SJSA1 (cell line): ENCODE measurements at regions not wholly inside any gene's neighbourhood (a gene's known extent, or its start where the extent isn't known, plus 50 kb on each side); places are given as distances from the start of the nearest gene placed in this dataset.

Source experiments
- DNase-seq, 2 experiments: peaks; one replicate each; pipeline ENCODE4 v3.0.0-alpha.2; 2015 to 2020; ENCODE audit warnings: low spot score in 2 of 2, low read depth in 1 of 2
- H3K27ac ChIP-seq: fragments of 250-450 bp; sonication (Bioruptor Pico); 2 replicates; pipeline ENCODE4 v1.5.1; 2020; ENCODE audit warnings: mild to moderate bottlenecking, moderate library complexity
- H3K27me3 ChIP-seq: fragments of 250-450 bp; sonication (Bioruptor Pico); replicated peaks from 2 replicates; pipeline ENCODE4 v1.5.1; 2020; ENCODE audit warnings: mild to moderate bottlenecking, moderate library complexity
- H3K36me3 ChIP-seq: fragments of 250-450 bp; sonication (Bioruptor Pico); 2 replicates; pipeline ENCODE4 v1.5.1; 2020; ENCODE audit warnings: mild to moderate bottlenecking
- H3K4me1 ChIP-seq: fragments of 250-450 bp; sonication (Bioruptor Pico); replicated peaks from 2 replicates; pipeline ENCODE4 v1.6.1; 2021; ENCODE audit warnings: mild to moderate bottlenecking
- H3K4me3 ChIP-seq: fragments of 250-450 bp; sonication (Bioruptor Pico); 2 replicates; pipeline ENCODE4 v1.5.1; 2020; ENCODE audit warnings: mild to moderate bottlenecking
- H3K9me3 ChIP-seq: fragments of 250-450 bp; sonication (Bioruptor Pico); replicated peaks from 2 replicates; pipeline ENCODE4 v1.5.1; 2020; ENCODE audit warnings: mild to moderate bottlenecking

GRCh38 chr7:136163340-136163801, 186.2 kb upstream of the MTPN start:
- no peaks in the 10 kb centered on the region for H3K9me3 ChIP-seq
- H3K27me3 ChIP-seq, result no peaks in the 10 kb centered on the region
- DNase-seq, result no peak
- no peaks in the 10 kb centered on the region for H3K36me3 ChIP-seq
- no peaks in the 10 kb centered on the region for H3K4me1 ChIP-seq
- no peak overlapping the region for H3K27ac ChIP-seq
- no peak overlapping the region for H3K4me3 ChIP-seq

- Histone ChIP-seq H3K36me3 (no peaks in the 10 kb centered on the region), H3K9me3 (no peaks in the 10 kb centered on the region), H3K27me3 (no peaks in the 10 kb centered on the region), H3K4me1 (no peaks in the 10 kb centered on the region; the same call in 1 of the 2 replicates), H3K4me3 (no peak overlapping the region), H3K27ac (no peak overlapping the region)
- DNase-seq, result no peak
These were observed 173.2 kb upstream of the MTPN start for GRCh38 chr7:136150311-136150710.

- Histone ChIP-seq H3K27ac (no peak overlapping the region), H3K4me1 (no peaks in the 10 kb centered on the region; the same call in 1 of the 2 replicates), H3K9me3 (no peaks in the 10 kb centered on the region), H3K4me3 (no peak overlapping the region), H3K27me3 (no peaks in the 10 kb centered on the region), H3K36me3 (no peaks in the 10 kb centered on the region)
- no peak for DNase-seq
These were observed 171.8 kb upstream of the MTPN start for GRCh38 chr7:136148920-136149319.

GRCh38 chr7:136146925-136147324, 169.8 kb upstream of the MTPN start:
- Histone ChIP-seq H3K4me3 (no peak overlapping the region), H3K27ac (no peak overlapping the region), H3K4me1 (no peaks in the 10 kb centered on the region; the same call in 1 of the 2 replicates), H3K27me3 (no peaks in the 10 kb centered on the region), H3K36me3 (no peaks in the 10 kb centered on the region), H3K9me3 (no peaks in the 10 kb centered on the region)
- no peak for DNase-seq

GRCh38 chr7:136144182-136144581, 167.0 kb upstream of the MTPN start:
- H3K4me1 ChIP-seq, result no peaks in the 10 kb centered on the region; the same call in 1 of the 2 replicates
- no peaks in the 10 kb centered on the region for H3K27me3 ChIP-seq
- H3K27ac ChIP-seq, result no peak overlapping the region
- no peak for DNase-seq
- H3K9me3 ChIP-seq, result no peaks in the 10 kb centered on the region
- H3K36me3 ChIP-seq, result no peaks in the 10 kb centered on the region
- no peak overlapping the region for H3K4me3 ChIP-seq

- Histone ChIP-seq H3K27ac (no peak overlapping the region), H3K9me3 (no peaks in the 10 kb centered on the region), H3K36me3 (no peaks in the 10 kb centered on the region), H3K27me3 (no peaks in the 10 kb centered on the region), H3K4me1 (no peaks in the 10 kb centered on the region; the same call in 1 of the 2 replicates), H3K4me3 (no peak overlapping the region)
- DNase-seq, result no peak
These were observed 166.1 kb upstream of the MTPN start for GRCh38 chr7:136143271-136143670.

- no peaks in the 10 kb centered on the region; the same call in 1 of the 2 replicates for H3K4me1 ChIP-seq
- H3K4me3 ChIP-seq, result no peak overlapping the region
- no peaks in the 10 kb centered on the region for H3K27me3 ChIP-seq
These were observed 165.4 kb upstream of the MTPN start for GRCh38 chr7:136142583-136142982.

GRCh38 chr7:136140469-136140868, 163.3 kb upstream of the MTPN start:
- Histone ChIP-seq H3K9me3 (no peaks in the 10 kb centered on the region), H3K4me3 (no peak overlapping the region), H3K4me1 (no peaks in the 10 kb centered on the region), H3K27me3 (no peaks in the 10 kb centered on the region), H3K27ac (no peak overlapping the region), H3K36me3 (no peaks in the 10 kb centered on the region)
- no peak for DNase-seq

More at GRCh38 chr7:136142583-136142982, 165.4 kb upstream of the MTPN start:
- no peak for DNase-seq
- Histone ChIP-seq H3K9me3 (no peaks in the 10 kb centered on the region), H3K27ac (no peak overlapping the region), H3K36me3 (no peaks in the 10 kb centered on the region)

- no peaks in the 10 kb centered on the region for H3K9me3 ChIP-seq
- H3K4me3 ChIP-seq, result no peak overlapping the region
- H3K4me1 ChIP-seq, result peaks cover 3% of the 10 kb centered on the region
- H3K27ac ChIP-seq, result no peak overlapping the region
- no peaks in the 10 kb centered on the region for H3K27me3 ChIP-seq
- DNase-seq, result no peak
- no peaks in the 10 kb centered on the region for H3K36me3 ChIP-seq
These were observed 162.3 kb upstream of the MTPN start for GRCh38 chr7:136139417-136139816.

- H3K4me3 ChIP-seq, result no peak overlapping the region
- no peaks in the 10 kb centered on the region for H3K9me3 ChIP-seq
- H3K27me3 ChIP-seq, result no peaks in the 10 kb centered on the region
- H3K27ac ChIP-seq, result no peak overlapping the region
- no peaks in the 10 kb centered on the region for H3K36me3 ChIP-seq
- no peak for DNase-seq
- peaks cover 8% of the 10 kb centered on the region for H3K4me1 ChIP-seq
These were observed 161.8 kb upstream of the MTPN start for GRCh38 chr7:136138991-136139390.

GRCh38 chr7:136136906-136137454, 159.8 kb upstream of the MTPN start:
- Histone ChIP-seq H3K27ac (no peak overlapping the region), H3K4me1 (peaks cover 19% of the 10 kb centered on the region), H3K36me3 (no peaks in the 10 kb centered on the region), H3K27me3 (no peaks in the 10 kb centered on the region), H3K4me3 (no peak overlapping the region), H3K9me3 (no peaks in the 10 kb centered on the region)
- no peak for DNase-seq

- Histone ChIP-seq H3K27ac (peak overlapping the region; percentile 40), H3K9me3 (no peaks in the 10 kb centered on the region), H3K27me3 (no peaks in the 10 kb centered on the region), H3K36me3 (no peaks in the 10 kb centered on the region), H3K4me1 (peaks cover 19% of the 10 kb centered on the region), H3K4me3 (no peak overlapping the region)
- peak; percentile 53 to 62 for DNase-seq
These were observed 157.3 kb upstream of the MTPN start for GRCh38 chr7:136134503-136134902.

GRCh38 chr7:136133551-136133950, 156.4 kb upstream of the MTPN start:
- H3K9me3 ChIP-seq, result no peaks in the 10 kb centered on the region
- H3K4me3 ChIP-seq, result no peak overlapping the region
- H3K27ac ChIP-seq, result peak overlapping the region; percentile 40
- no peaks in the 10 kb centered on the region for H3K36me3 ChIP-seq
- DNase-seq, result peak; percentile 75 to 78
- peaks cover 19% of the 10 kb centered on the region for H3K4me1 ChIP-seq
- no peaks in the 10 kb centered on the region for H3K27me3 ChIP-seq

- Histone ChIP-seq H3K9me3 (no peaks in the 10 kb centered on the region), H3K36me3 (no peaks in the 10 kb centered on the region), H3K27me3 (no peaks in the 10 kb centered on the region), H3K27ac (no peak overlapping the region), H3K4me3 (no peak overlapping the region), H3K4me1 (peaks cover 19% of the 10 kb centered on the region)
- no peak for DNase-seq
These were observed 154.1 kb upstream of the MTPN start for GRCh38 chr7:136131304-136131630.
